ENCODE measurements at regions not wholly inside any gene's neighbourhood (a gene's known extent, or its start where the extent isn't known, plus 50 kb on each side); places are given as distances from the start of the nearest gene placed in this dataset.

- TF ChIP-seq EP300 (IDR thresholded peaks at IDR 0.05; ENCODE audit: borderline replicate concordance in 1 of 2, low read depth in 2 of 2, low read length in 2 of 2) (no peak), NRF1 (IDR thresholded peaks at IDR 0.05; ENCODE audit: low read depth, low read length) (no peak), TAF1 (IDR thresholded peaks at IDR 0.05; ENCODE audit: low read depth, low read length) (no peak), USF2 (IDR thresholded peaks at IDR 0.05; ENCODE audit: low read length) (no peak), RXRA (IDR thresholded peaks at IDR 0.05; ENCODE audit: insufficient read depth, low read depth, low read length) (no peak), TCF12 (IDR thresholded peaks at IDR 0.05; ENCODE audit: low read depth, low read length) (no peak), CHD7 (IDR thresholded peaks at IDR 0.05; ENCODE audit: insufficient replicate concordance, low read length) (no peak)
Observed at GRCh38 chr5:114561415-114561814, 199.5 kb downstream of the KCNN2 start (continued).

Data from H1 (cell line).